GM18499 (cell line): ENCODE measurements at regions not wholly inside any gene's neighbourhood (a gene's known extent, or its start where the extent isn't known, plus 50 kb on each side); places are given as distances from the start of the nearest gene placed in this dataset.

ENCODE experiments used
- ATAC-seq: cut with Tn5 transposase; IDR thresholded peaks from one replicate; pipeline ENCODE4 v1.9.1; 2021; ENCODE audit warnings: moderate number of reproducible peaks; ENCODE audit not compliant: insufficient read depth, unreplicated experiment

DNA sequence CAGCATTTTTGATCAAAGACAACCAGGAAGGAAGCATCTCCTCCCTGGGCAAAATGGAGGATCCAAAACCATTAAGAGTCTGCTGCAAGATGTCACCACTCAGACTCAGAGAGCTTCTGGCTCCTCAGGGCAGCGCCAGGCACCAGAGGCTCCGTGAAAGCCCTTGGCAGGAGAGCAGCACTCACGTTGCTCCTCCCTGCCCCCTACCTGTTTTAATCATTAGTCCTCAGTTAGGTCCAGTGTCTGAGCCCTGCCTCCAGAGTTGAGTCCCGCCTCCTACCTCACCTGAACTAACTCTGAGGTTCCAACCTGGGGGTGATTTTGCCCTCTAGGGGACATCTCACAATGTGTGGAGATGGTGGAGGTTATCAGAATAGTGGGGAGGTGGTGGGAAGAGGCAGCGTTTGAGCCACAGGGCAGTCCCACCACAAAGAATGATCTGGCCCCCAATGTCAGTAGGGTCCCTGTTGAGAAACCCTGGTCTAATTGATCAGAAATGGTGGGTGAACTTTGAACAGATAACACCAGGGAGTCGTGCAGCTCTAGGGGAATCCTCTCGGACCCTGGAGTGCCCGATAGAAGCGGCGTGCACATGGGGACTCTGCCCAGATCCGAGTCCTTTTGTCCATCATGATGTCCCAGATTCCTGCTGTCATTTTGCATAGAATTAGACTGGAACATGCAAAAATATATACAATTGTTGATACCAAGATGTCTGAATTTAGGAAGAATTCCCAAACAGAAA, 156.7 kb upstream of the DIO3 start:
- ATAC-seq: no peak

DNA sequence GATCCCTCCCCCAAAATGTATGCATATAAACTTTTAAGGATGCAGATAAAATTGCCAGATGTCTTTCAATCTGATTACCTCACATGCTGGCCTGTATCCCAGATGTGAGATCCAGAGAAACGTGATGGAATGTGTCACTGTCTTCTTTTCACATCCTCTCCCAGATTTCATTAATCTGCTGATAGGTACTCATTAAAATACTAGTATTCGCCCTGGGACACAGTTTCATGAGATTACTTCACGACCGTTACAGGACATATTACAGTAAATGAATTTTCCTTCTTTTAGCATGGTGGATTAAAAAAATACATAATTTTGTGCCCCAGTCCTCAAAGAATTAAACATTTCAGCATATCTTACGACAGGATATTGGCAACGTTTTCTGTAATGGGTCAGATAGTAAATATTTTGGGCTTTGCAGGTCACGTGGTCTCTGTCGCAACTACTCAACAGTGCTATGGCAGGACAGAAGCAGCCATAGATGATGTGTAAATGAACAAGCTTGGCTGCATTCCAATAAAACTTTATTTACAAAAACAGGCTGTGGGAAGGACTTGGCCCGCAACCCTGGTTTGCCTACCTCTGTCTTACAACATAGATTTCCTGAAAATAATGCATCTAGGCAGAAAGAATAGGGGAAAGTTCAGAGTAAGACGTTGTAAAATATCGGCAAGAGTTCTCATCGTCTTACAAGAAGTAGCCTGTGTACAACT, 156.0 kb upstream of the DIO3 start:
- no peak for ATAC-seq

DNA sequence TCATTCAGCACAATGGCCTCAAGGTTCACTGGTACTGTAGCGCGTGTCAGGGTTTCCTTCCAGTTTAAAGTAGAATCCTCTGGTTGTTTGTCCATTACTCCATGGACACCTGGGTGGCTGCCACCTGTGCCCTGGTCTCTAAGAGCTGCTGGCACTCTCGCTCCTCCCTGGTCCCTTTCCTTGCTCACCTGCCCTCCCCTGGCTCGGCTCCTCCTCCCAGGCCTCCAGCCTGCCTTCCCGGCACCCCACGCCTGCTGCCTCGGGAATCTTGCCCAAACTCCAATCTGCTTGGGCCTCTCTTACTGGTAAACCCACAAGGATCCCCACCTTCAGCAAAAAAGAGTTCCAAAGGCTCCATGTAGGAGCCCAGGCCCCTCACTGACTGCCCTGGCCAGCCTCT, 154.4 kb upstream of the DIO3 start:
- no peak for ATAC-seq

DNA sequence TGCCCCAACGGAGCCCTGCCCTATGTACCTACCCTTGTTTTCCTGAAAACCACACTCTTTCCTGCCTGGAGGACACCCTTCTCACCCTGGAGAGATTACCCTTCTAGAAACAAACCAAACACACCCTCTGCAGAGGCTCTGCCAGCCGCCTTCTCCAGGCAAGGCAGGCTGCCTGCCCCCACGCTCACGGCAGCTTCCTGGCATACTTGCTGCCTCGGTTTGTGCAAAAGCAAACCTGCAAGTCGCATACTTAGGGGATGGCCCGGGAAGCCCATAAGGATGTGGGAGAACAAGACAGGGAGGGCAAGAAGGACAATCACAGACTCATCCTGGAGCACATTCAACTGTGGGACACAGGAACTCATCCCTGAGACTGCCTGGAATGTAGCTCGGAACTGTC, 154.0 kb upstream of the DIO3 start:
- ATAC-seq: no peak

DNA sequence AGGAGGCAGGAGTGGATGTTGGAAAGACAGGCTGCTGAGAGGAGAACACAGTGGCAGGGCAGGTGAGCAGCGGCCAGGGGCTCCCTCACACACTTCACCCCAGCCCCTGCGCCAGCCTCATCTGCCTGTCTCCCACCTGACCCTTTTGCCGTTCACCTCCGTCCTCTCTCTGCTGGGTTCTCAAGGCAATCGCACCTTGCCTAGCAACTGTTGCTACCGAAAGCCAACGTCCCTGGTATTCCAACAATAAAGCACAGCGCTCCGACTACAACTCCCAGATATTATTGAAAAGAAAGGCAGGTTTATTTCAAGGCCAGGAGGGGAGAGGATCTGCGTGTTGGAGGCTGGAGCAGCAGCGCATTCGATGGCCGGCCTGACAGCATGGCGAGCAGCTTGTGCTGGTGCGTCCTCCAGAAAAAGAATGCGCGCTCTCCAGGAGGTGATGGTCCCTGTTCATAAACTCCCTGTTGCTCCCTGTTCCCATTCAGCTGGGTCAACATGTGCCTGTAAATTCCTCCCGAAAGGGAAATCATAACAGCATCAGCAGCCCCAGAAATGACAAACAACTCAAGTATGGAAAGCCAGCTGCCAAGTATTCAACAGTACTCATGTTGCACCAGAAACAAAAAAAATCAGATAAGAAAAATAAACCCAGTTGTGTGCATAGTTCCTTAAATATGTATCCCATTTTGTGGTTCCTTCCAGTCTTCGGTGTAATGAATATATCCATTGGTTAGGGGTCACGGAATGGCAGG, 153.0 kb upstream of the DIO3 start:
- ATAC-seq: no peak

DNA sequence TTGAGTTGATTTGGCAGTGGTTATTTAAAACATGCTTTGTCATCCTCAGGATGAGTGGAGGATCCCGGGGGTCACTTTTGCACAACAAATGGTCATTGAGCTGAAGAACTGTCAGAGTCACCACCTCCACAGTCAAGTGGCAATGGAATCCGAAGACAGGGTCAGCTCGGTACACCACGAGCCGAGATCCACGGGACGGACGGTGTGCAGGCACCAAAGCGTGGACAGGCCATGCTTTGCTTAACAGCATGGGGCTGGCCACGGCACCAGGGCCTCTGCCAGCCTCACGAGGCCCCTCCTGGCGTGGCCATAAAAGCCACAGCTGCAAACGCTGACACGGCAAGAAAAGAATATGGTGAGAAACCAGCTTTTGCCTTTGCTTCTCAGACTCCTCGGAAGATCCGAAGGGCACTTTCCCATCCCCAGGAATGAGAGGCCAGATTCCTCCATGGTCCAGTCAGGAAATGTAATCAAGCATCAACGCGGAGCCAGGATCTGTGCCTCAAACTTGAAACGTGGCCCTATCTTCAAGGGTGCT, 152.2 kb upstream of the DIO3 start:
- ATAC-seq: no peak

DNA sequence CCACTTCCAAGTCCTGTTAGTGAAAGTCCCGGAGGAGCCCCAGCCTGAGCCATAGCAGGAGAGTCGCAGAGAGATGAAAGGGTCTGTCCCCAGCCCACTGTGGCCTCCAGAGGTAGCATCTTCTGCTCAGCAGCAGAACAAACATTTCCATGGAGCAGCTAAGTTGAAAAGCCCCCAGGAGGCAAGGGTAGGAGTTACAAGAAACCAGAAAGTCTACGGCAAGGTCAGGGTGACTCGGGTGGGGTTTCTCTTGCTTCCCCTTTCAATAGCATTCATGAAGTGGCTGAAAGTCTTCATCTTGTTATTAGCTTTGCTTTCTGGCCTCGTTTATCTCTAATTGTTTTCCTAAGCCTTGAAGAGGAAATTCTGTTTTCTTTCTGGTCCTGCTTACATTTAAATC, 151.2 kb upstream of the DIO3 start:
- no peak for ATAC-seq

DNA sequence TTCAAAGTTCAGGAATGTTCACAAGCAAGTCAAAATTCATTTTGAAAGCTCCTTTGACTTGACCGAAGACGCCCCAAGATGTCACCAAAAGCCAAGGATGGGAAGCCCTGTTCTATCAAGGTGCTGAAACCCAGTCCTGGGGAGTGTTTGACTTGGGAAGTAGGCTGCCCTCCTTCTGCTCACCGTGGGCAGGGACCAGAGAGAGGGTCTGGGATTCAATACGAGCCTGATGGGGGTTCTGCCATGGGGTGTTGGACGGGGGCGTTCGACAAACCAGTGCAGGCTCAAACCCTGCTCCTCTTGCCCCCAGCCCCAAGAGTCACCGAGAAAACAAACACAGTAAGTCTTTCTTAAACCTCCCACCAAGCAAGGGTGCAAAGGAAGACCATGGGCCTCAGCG, 150.1 kb upstream of the DIO3 start:
- ATAC-seq: no peak

DNA sequence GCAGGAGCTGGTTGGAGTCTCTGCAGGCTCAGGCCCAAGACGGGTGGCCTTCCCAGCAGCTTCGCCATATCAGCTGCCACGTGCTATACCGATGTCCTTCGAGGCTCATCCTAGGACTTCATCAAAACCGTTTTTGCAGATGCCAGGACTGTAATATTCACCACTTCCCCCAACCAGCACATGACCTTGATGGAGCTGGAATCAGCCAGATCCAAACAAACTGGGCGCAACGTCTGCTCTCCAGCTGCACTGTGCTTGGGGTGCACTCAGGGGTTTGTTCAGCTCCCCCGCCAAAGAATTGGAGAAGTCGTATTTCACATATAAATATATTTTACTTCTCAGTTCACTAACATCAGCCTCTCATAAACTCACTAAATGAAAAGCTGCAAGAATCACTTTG, 149.5 kb upstream of the DIO3 start:
- no peak for ATAC-seq

DNA sequence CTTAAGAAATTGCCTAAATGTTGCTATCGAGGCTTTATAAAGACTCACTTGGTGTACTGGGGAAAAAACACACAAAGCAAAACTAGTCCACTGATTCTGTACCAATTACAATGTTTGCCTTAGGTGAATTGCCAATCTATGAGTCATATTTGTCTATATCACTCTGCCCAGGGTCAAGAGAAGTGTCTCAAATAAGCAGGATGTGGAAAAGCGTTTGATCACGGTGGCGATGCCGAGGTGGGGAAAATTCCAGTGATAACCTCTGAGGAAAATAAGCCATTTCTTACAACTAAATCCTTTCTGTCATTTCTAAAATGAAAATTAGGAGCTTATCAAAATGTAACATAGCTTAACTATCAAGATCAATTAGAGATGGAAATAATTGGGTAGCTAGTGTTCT, 148.6 kb upstream of the DIO3 start:
- no peak for ATAC-seq

DNA sequence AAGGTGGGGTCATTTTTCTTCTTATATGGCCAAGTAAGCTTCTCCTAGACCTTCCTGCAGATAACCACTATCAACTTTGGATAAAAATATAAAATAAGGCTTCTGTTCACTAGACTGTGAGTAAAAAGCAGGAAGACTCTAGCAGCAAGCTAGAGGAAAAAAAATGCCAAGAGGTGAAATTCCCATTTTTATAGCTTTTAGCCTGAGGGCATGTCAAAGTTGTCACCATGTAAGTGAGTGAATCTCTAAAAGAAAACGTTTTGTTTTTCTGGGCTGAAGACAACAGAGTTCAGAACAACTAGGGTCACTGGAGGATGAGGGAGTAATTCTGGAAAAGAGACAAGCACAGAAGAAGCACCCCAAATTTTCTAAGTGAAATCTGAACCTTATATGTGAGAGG, 143.9 kb upstream of the DIO3 start:
- no peak for ATAC-seq

DNA sequence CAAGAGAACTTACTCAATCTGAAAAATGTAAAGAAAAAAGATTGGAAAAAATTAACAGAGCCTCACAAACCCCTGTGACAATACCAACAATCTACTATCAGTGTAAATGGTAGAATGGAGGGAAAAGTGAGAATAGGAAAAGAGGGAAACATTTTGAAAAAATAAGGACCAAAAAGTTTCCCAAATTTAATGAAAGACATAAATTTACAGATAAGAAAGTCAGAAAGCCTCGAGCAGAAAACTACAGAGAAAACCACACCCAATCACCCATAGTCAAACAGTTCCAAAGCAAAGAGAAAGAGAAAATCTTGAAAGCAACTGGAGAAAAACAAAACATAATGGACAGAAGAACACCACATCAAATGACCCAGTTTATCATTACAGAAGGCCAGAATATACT, 142.7 kb upstream of the DIO3 start:
- no peak for ATAC-seq

DNA sequence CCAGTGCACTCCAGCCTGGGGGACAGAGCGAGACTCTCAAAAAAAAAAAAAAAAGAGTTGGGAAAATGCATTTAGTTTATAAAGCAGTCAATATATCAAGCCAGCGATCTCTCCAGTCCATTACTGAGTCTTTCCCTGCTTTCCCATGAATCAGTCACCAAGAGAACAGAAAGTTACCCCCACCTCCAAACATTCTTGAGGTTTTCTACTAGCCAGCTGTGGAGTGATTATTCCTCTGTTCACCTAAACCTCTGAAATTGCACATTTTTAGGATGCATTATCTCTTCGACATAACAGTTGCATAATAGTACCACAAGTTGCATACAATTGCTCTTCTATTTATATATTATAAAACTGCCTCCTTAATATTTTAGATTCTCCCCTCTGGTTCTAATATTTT, 134.8 kb upstream of the DIO3 start:
- ATAC-seq: no peak

DNA sequence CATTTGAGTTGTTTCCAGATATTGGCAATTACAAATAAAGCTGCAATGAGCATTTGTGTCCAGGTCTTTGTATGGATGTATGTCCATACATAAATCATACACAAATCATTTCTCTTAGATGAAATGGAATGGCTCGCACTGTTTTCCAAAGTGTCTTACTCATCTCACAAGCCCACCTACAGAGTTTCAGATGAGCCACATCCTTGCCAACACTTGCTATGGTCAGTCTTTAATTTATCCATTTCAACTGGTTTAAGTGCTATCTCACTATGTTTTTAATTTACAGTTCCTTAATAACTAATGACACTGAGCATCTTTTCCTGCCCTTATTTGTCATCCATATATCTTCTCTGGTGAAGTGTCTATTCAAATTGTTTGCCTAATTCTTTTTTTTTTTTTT, 132.9 kb upstream of the DIO3 start:
- ATAC-seq: no peak

DNA sequence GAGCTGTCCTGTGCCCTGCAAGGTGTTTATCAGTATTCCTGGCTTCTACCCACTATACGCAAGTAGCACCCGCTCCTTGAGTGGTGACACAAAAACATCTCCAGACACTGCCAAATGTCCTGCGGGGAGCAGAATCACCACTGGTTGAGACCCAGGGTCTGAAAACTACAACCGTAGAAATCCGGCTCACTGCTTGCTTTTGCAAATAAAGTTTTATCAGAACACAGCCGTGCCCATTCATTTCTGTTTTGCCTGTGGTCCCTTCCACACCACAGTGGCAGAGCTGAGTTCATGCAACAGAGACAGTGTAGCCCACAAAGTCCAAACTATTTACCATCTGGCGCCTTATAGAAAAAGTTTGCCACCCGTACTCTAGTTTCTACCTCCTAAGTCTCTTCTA, 125.7 kb upstream of the DIO3 start:
- ATAC-seq: no peak

DNA sequence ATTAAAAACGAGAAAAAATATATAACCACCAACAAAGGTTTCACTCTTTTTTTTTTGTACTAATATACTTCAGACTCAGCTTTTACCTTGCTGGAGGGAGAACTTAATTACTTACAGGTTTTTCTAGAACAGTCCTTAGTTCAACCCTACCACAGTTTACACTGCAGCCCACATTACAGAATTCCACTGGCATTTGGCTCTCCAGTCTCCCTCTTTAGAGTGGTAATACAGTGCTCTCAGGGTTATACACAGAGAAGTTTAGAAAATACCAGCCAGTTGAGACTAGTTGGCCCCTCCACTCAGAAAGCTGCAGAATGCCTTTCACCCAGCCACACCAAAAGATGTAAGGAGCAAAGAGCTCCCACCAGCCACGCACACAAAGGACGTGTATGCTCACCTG, 122.3 kb upstream of the DIO3 start:
- ATAC-seq: no peak

DNA sequence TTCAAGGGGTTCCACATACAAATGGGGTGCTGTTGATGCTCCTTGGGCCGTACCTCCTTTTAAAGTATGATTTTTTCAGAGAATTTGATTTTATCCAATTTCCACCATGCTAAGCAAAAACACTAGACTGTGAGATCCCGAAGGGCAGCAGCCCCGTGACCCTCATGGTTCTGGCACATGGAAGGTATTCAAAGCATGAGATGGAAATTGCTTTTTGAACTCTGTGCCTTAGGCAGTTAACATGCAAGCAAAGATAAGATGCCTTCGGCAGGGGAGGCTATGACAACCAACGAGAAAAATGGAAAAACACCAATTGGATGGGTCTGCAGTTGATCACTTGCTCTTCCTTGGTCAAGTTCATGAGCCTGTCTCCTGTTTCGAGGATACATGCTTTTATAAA, 120.8 kb upstream of the DIO3 start:
- no peak for ATAC-seq

DNA sequence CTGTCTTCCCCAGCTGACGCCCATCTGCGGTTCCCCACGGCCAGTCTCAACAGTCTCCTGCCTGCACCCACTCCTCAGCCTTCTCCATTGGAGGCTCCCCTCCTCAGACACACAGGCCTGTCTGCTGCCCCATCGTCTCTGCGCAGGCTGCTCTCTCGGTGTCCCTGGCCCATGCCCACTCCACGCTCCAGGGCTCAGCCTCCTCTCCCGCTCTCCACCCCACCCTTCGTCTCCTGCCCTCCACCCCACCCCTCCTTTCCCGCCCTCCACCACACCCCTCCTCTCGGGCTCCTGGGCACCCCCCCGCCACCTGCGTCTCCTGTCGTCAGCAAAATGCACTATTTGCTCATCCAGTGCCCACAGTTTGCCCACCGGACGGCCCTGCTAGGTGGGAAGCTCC, 119.6 kb upstream of the DIO3 start:
- ATAC-seq: no peak

DNA sequence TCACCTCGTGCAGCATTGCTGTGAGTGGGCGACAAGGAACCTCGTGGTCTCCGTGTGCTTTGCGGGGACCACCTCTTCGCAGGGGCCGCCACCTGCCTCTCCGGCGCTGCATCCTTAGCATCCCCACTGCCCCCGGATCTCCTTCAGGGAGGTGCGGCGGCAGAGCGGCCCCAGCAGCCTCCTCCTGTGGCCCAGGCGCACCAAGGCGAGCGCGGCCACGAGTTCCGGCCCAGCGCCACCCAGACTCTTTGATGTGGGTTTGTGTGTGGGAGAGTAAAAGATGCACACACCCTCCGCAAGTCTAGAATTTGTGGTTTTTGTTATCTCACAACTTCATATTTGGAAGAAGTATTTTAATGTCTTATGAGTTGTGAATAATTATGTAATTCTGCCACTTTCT, 118.8 kb upstream of the DIO3 start:
- ATAC-seq: no peak

DNA sequence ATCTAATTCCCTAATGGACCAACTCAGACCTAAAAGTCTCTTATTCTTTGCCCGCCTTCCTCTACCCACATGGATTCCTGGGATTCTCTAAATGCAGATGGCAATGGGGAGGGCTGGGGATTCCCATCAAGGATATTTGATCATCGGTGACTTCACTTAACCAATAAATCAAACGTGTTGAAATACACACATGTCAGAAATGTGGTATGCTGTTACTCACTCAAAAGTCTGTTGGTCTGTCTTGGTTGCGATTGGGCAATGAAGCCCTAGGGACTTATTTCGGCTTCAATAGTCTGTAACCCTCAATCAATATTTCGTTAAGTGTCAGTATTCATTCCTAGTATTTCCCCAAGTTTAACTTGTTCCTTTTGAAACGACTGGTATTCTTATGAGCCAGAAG, 117.2 kb upstream of the DIO3 start:
- no peak for ATAC-seq

DNA sequence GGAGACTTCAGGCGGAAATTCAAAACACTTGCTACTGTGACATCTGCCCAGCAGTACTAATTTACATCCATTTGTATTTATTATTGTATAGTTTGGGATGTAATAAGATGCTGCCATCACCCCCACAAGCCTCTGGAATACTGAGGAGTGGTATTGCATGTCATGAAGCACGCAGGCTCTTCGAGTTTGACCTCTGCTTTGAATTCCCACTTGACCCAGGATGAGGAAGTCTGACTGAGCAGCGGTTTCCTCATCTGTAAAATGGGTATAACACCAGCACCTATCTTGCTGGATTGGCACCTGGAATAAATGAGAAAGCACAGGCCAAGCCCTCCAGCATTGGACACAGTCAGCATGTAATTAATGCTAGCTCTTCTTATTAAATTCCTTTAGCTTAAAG, 116.0 kb upstream of the DIO3 start:
- ATAC-seq: no peak
